Cardiac muscle cell (in vitro differentiated cells and primary cell): ENCODE measurements at regions not wholly inside any gene's neighbourhood (a gene's known extent, or its start where the extent isn't known, plus 50 kb on each side); places are given as distances from the start of the nearest gene placed in this dataset.
"Not testable (repeated sequence)": the region's sequence is repeated elsewhere in the genome, so short reads cannot be mapped to it uniquely, and the experiment has no call there.

ENCODE experiments used
- DNase-seq, 2 donors: peaks; one replicate each; pipeline versions ENCODE4 v3.0.0 to v3.0.0-alpha.2; 2010 to 2017; ENCODE audit warnings: low read depth in 1 of 2, low spot score in 1 of 2
- H3K27ac ChIP-seq: fragments of 200-600 bp; sonication (generic); 2 replicates; pipeline ENCODE4 v1.5.1; 2016
- H3K27me3 ChIP-seq: fragments of 200-600 bp; sonication (generic); 2 replicates; pipeline ENCODE4 v1.6.0; 2016; ENCODE audit warnings: control low read depth
- H3K36me3 ChIP-seq: fragments of 200-600 bp; sonication (generic); 2 replicates; pipeline ENCODE4 v1.5.1; 2016; ENCODE audit warnings: control low read depth
- H3K4me1 ChIP-seq: fragments of 200-600 bp; sonication (generic); 2 replicates; pipeline ENCODE4 v1.8.1; 2017; ENCODE audit warnings: low read depth, mild to moderate bottlenecking, mixed run types
- H3K4me3 ChIP-seq: fragments of 200-600 bp; sonication (generic); 2 replicates; pipeline ENCODE4 v1.5.1; 2016; ENCODE audit warnings: mild to moderate bottlenecking
- H3K9me3 ChIP-seq: fragments of 200-600 bp; sonication (generic); 2 replicates; pipeline ENCODE4 v1.5.1; 2017; ENCODE audit warnings: low read depth, mild to moderate bottlenecking, control low read depth
- TF ChIP-seq, protein P1 (sequence below): IDR thresholded peaks from 2 replicates; pipeline ENCODE4 v1.5.1; 2012; ENCODE audit warnings: low read depth, mild to moderate bottlenecking, low read length

DNA sequence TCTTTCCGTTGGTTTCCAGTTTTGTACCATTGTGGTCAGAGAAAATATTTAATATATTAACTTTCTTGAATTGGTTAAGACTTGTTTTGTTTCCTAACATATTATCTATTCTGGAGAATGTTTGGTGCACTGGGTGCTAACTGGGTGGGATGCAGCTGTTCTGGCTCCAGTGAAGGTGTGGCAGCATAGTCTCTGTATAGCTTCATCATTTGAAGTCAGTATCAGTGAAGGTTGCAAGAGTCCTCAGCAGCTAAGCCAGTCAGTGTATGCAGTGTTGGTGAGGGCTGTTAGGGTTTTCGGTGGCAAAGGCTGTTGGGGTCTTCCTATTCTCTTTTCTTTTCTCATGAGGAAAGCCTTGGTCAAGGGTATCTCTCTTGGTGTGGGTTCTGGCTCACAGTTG, 698.7 kb upstream of the ADGRL4 start:
- Histone ChIP-seq H3K4me3 (no peak overlapping the region), H3K27ac (no peak overlapping the region), H3K27me3 (no peaks in the 10 kb centered on the region), H3K9me3 (no peaks in the 10 kb centered on the region), H3K4me1 (peaks cover 5% of the 10 kb centered on the region), H3K36me3 (no peaks in the 10 kb centered on the region)
- no peak for DNase-seq
- TF ChIP-seq, protein P1, sequence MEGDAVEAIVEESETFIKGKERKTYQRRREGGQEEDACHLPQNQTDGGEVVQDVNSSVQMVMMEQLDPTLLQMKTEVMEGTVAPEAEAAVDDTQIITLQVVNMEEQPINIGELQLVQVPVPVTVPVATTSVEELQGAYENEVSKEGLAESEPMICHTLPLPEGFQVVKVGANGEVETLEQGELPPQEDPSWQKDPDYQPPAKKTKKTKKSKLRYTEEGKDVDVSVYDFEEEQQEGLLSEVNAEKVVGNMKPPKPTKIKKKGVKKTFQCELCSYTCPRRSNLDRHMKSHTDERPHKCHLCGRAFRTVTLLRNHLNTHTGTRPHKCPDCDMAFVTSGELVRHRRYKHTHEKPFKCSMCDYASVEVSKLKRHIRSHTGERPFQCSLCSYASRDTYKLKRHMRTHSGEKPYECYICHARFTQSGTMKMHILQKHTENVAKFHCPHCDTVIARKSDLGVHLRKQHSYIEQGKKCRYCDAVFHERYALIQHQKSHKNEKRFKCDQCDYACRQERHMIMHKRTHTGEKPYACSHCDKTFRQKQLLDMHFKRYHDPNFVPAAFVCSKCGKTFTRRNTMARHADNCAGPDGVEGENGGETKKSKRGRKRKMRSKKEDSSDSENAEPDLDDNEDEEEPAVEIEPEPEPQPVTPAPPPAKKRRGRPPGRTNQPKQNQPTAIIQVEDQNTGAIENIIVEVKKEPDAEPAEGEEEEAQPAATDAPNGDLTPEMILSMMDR, result no peak

DNA sequence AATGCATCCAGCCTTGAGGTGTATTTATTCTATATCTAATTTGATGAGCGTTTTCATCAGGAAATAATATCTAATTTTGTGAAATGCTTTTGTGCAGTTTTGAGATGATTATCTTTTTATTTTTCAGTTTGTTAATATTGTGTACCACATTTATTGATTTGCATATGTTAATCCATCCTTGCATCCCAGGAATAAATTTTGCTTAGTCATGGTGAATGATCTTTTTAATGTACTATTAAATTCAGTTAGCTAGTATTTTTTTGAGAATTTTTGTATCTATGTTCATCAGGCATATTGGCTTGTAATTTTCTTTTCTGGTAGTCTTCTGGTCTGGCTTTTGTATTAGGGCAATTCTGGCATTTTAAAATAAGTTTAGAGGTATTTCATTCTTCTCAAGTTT, 697.5 kb upstream of the ADGRL4 start:
- no peak overlapping the region for H3K4me3 ChIP-seq
- no peak overlapping the region for H3K27ac ChIP-seq
- H3K9me3 ChIP-seq, result no peaks in the 10 kb centered on the region
- H3K27me3 ChIP-seq, result no peaks in the 10 kb centered on the region
- no peak for DNase-seq
- TF ChIP-seq, protein P1, result no peak
- peaks cover 5% of the 10 kb centered on the region for H3K4me1 ChIP-seq
- no peaks in the 10 kb centered on the region for H3K36me3 ChIP-seq

DNA sequence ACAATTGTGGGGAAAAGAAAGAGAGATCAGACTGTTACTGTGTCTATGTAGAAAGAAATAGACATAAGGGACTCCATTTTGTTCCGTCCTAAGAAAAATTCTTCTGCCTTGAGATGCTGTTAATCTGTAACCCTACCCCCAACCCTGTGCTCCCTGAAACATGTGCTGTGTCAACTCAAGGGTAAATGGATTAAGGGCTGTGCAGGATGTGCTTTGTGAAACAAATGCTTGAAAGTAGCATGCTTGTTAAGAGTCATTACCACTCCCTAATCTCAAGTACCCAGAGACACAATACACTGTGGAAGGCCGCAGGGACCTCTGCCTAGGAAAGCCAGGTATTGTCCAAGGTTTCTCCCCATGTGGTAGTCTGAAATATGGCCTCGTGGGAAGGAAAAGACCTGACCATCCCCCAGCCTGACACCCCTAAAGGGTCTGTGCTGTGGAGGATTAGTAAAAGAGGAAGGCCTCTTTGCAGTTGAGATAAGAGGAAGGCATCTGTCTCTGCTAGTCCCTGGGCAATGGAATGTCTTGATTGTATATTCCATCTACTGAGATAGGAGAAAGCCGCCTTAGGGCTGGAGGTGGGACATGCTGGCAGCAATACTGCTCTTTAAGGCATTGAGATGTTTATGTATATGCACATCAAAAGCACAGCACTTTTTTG, 695.9 kb upstream of the ADGRL4 start:
- not testable (repeated sequence) for H3K36me3 ChIP-seq, H3K27me3 ChIP-seq, H3K9me3 ChIP-seq, H3K27ac ChIP-seq, H3K4me3 ChIP-seq, H3K4me1 ChIP-seq
- peak in 1 of 2 donors; percentile 20 for DNase-seq

DNA sequence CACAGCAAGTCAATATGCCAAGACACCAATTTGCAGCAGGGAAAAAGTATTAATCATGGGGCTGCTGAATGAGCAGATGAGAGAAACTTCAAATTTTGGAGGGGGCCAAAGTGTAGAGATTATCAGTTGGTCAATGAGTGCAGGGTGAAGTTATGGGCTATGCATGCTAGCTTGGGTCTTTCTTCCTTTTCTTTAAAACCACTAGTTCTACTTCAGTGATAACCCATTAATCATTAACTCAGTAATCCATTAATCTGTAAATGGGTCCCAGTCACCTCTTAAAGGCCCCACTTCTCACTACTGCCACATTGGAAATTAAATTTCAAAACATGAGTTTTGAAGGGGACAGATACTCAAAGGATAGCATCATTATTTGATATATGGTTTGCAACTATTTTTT, 688.6 kb upstream of the ADGRL4 start:
- TF ChIP-seq, protein P1, result no peak
- DNase-seq, result no peak
- Histone ChIP-seq H3K4me3 (no peak overlapping the region), H3K9me3 (no peaks in the 10 kb centered on the region), H3K36me3 (no peaks in the 10 kb centered on the region), H3K4me1 (peaks cover 11% of the 10 kb centered on the region), H3K27ac (no peak overlapping the region), H3K27me3 (no peaks in the 10 kb centered on the region)

DNA sequence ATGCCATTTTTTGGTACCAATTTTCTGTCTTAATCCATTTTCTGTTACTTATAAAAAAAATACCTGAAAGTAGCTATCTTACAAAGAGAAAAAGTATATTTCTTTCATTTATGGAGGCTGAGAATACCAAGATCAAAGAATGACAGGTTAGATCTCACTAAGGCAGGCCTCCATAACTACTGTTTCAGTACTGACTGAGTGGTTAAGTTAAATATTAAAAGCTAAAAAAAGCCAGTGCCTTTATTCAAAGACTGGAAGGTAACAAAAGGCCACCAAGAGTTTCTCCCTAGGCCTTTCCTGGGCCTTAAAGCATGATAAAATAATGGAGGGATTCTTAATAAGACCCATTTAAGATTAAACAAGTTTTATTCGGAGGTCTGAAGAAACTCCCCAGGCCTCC, 687.7 kb upstream of the ADGRL4 start:
- H3K27me3 ChIP-seq, result no peaks in the 10 kb centered on the region
- no peak for DNase-seq
- no peak overlapping the region for H3K27ac ChIP-seq
- no peaks in the 10 kb centered on the region for H3K9me3 ChIP-seq
- no peak overlapping the region for H3K4me3 ChIP-seq
- H3K36me3 ChIP-seq, result no peaks in the 10 kb centered on the region
- TF ChIP-seq, protein P1, result no peak
- H3K4me1 ChIP-seq, result peaks cover 11% of the 10 kb centered on the region

DNA sequence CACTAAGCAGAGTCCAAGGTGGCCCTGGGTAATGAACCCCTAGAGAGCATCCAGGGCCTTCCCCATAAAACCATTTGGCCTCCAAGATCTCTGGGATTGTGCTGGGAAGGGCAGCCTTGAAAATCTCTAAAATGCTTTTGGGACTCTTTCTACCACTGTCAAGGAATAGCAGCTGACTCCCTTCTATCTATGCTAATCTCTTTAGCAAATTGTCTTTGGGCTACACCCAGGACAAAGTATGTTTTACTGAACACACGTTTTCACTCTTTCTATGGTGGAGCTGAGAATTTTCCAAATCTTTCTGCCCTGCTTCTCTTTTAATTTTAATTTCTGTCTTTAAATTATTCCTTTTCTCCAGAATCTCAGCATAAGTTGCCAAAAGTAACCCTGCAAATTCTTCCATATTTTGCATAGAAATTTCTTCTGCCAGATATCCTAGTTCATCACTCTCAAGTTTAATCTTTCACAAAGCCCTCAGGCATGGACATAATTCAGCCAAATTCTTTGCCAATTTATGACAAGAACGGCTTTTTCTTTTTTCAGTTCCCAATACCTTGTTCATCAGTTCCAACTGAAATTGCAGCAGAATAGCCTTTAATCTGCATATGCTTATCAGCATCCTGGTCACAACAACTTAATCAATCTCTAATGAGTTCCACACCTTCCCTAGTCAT, 687.0 kb upstream of the ADGRL4 start:
- no peak for DNase-seq
- Histone ChIP-seq H3K36me3 (no peaks in the 10 kb centered on the region), H3K27ac (no peak overlapping the region), H3K4me3 (no peak overlapping the region), H3K27me3 (no peaks in the 10 kb centered on the region), H3K9me3 (no peaks in the 10 kb centered on the region), H3K4me1 (peaks cover 11% of the 10 kb centered on the region)
- TF ChIP-seq, protein P1, result no peak
